IMR-90 (cell line): ENCODE measurements at regions not wholly inside any gene's neighbourhood (a gene's known extent, or its start where the extent isn't known, plus 50 kb on each side); places are given as distances from the start of the nearest gene placed in this dataset.

Experiments used
- ATAC-seq: fragments of 200-7000 bp; cut with Tn5 transposase; 2 replicates; pipeline ENCODE4 v1.9.1; 2020; ENCODE audit warnings: low read depth, mild to moderate bottlenecking, moderate library complexity
- BruUV-seq: library from RNA; stranded (reverse); fragments of 400-500 nt; replicated peaks from 2 replicates; lab custom pipeline; 2021; lab: Mats Ljungman, UMichigan
- CTCF ChIA-PET: fragments of 300-600 bp; formaldehyde crosslinking; extraction: SDS; loops from one replicate; lab custom pipeline; 2021; ENCODE audit warnings: antibody characterized with exemption; lab: Yijun Ruan, JAX
- POLR2A ChIA-PET: fragments of 300-600 bp; sonication (Branson Sonifier 250); formaldehyde crosslinking; loops from one replicate; lab custom pipeline; 2022; ENCODE audit warnings: antibody characterized with exemption; ENCODE audit not compliant: unreplicated experiment; lab: Charles Lee
- DNase-seq: peaks from one replicate; pipeline ENCODE4 v3.0.0; 2013
- H2AFZ ChIP-seq: replicated peaks from 2 replicates; pipeline ENCODE3; 2013; ENCODE audit warnings: low read length, mild to moderate bottlenecking; ENCODE audit not compliant: poor library complexity
- H2AK5ac ChIP-seq: 2 replicates; pipeline ENCODE4 v1.6.1; 2013; ENCODE audit warnings: low read depth, low read length, inconsistent platforms
- H2AK9ac ChIP-seq: replicated peaks from 2 replicates; pipeline ENCODE3; 2013; ENCODE audit warnings: mild to moderate bottlenecking, low read depth, low read length, moderate library complexity; ENCODE audit not compliant: poor library complexity
- H2BK120ac ChIP-seq: 2 replicates; pipeline ENCODE4 v1.6.1; 2013; ENCODE audit warnings: low read depth, low read length, inconsistent platforms
- H2BK15ac ChIP-seq: 3 replicates; pipeline ENCODE4 v1.6.1; 2013; ENCODE audit warnings: low read depth, low read length, inconsistent platforms
- H2BK20ac ChIP-seq: 2 replicates; pipeline ENCODE4 v1.6.1; 2013; ENCODE audit warnings: low read depth, mild to moderate bottlenecking, inconsistent platforms, low read length, moderate library complexity
- H2BK5ac ChIP-seq: 2 replicates; pipeline ENCODE4 v1.6.1; 2013; ENCODE audit warnings: mild to moderate bottlenecking, low read depth, low read length, inconsistent platforms; ENCODE audit not compliant: poor library complexity, severe bottlenecking
- H3K14ac ChIP-seq: replicated peaks from 2 replicates; pipeline ENCODE4 v1.6.1; 2013; ENCODE audit warnings: low read depth, low read length, inconsistent platforms
- H3K18ac ChIP-seq: 2 replicates; pipeline ENCODE4 v1.6.1; 2013; ENCODE audit warnings: low read depth, low read length, control low read depth
- H3K23ac ChIP-seq: 2 replicates; pipeline ENCODE4 v1.6.1; 2013; ENCODE audit warnings: low read depth, low read length, inconsistent platforms
- H3K27ac ChIP-seq: 2 replicates; pipeline ENCODE4 v1.5.1; 2013; ENCODE audit warnings: mild to moderate bottlenecking, control low read depth, low read length; ENCODE audit not compliant: insufficient read depth
- H3K27me3 ChIP-seq: 2 replicates; pipeline ENCODE4 v1.6.1; 2013; ENCODE audit warnings: low read length; ENCODE audit not compliant: control insufficient read depth, insufficient read depth
- H3K36me3 ChIP-seq: 2 replicates; pipeline ENCODE4 v1.6.1; 2013; ENCODE audit warnings: low read length, mixed read lengths; ENCODE audit not compliant: control insufficient read depth, insufficient read depth
- H3K4ac ChIP-seq: 2 replicates; pipeline ENCODE4 v1.6.1; 2013; ENCODE audit warnings: low read depth, low read length, inconsistent platforms
- H3K4me1 ChIP-seq: 2 replicates; pipeline ENCODE4 v1.6.1; 2013; ENCODE audit warnings: low read length, mixed read lengths; ENCODE audit not compliant: control insufficient read depth, insufficient read depth
- H3K4me2 ChIP-seq: 2 replicates; pipeline ENCODE4 v1.6.1; 2013; ENCODE audit warnings: low read depth, mild to moderate bottlenecking, control low read depth, low read length, moderate library complexity
- H3K4me3 ChIP-seq: 2 replicates; pipeline ENCODE4 v1.5.1; 2013; ENCODE audit warnings: low read depth, mild to moderate bottlenecking, control low read depth, low read length, moderate library complexity; ENCODE audit not compliant: insufficient read depth
- H3K56ac ChIP-seq: 2 replicates; pipeline ENCODE4 v1.6.1; 2013; ENCODE audit warnings: low read length, inconsistent platforms; ENCODE audit not compliant: insufficient read depth; ENCODE audit errors: extremely low read depth
- H3K79me1 ChIP-seq, 2 experiments: 2 replicates each; pipeline ENCODE4 v1.6.1; 2013; ENCODE audit warnings: low read length in 2 of 2, inconsistent platforms in 1 of 2, low read depth in 1 of 2
- H3K9ac ChIP-seq: 2 replicates; pipeline ENCODE4 v1.6.1; 2013; ENCODE audit warnings: low read depth, low read length, control low read depth
- H3K9me1 ChIP-seq: 2 replicates; pipeline ENCODE4 v1.6.1; 2013; ENCODE audit warnings: low read length, inconsistent platforms; ENCODE audit not compliant: insufficient read depth
- H3K9me3 ChIP-seq: 2 replicates; pipeline ENCODE4 v1.6.1; 2013; ENCODE audit warnings: low read length; ENCODE audit not compliant: control insufficient read depth, insufficient read depth
- H4K20me1 ChIP-seq: 2 replicates; pipeline ENCODE4 v1.6.1; 2013; ENCODE audit warnings: low read length, inconsistent platforms; ENCODE audit not compliant: insufficient read depth
- H4K5ac ChIP-seq: 2 replicates; pipeline ENCODE4 v1.6.1; 2013; ENCODE audit warnings: mild to moderate bottlenecking, low read depth, low read length, control low read depth
- H4K8ac ChIP-seq, 2 experiments: 2 replicates each; pipeline ENCODE4 v1.6.1; 2013; ENCODE audit warnings: low read depth in 2 of 2, low read length in 2 of 2, control low read depth in 1 of 2, inconsistent platforms in 1 of 2
- H4K91ac ChIP-seq: 2 replicates; pipeline ENCODE4 v1.6.1; 2013; ENCODE audit warnings: low read depth, low read length, inconsistent platforms; ENCODE audit not compliant: insufficient read depth
- CEBPB ChIP-seq: IDR thresholded peaks from 2 replicates; pipeline ENCODE4 v1.6.1; 2012; ENCODE audit warnings: low read depth, low read length, improper control_type of control experiment
- FOS ChIP-seq: fragments of 150-350 bp; IDR thresholded peaks from 2 replicates; pipeline ENCODE4 v1.6.1; 2016; ENCODE audit warnings: low read depth, low read length
- MAFK ChIP-seq: IDR thresholded peaks from 2 replicates; pipeline ENCODE4 v1.6.1; 2012; ENCODE audit warnings: low read depth, low read length, improper control_type of control experiment
- MAZ ChIP-seq: IDR thresholded peaks from 2 replicates; pipeline ENCODE4 v1.6.1; 2012; ENCODE audit warnings: low read depth, mild to moderate bottlenecking, low read length, improper control_type of control experiment, moderate library complexity, borderline replicate concordance
- MXI1 ChIP-seq: IDR thresholded peaks from 2 replicates; pipeline ENCODE4 v1.6.1; 2012; ENCODE audit warnings: low read depth, mild to moderate bottlenecking, low read length, moderate library complexity, borderline replicate concordance
- NFE2L2 ChIP-seq: fragments of 150-350 bp; IDR thresholded peaks from 2 replicates; pipeline ENCODE4 v1.6.1; 2016; ENCODE audit warnings: low read depth, mild to moderate bottlenecking, low read length
- POLR2A ChIP-seq: IDR thresholded peaks from 2 replicates; pipeline ENCODE4 v1.6.1; 2012; ENCODE audit warnings: mild to moderate bottlenecking, low read depth, low read length
- RAD21 ChIP-seq: IDR thresholded peaks from 2 replicates; pipeline ENCODE4 v1.6.1; 2012; ENCODE audit warnings: low read length, improper control_type of control experiment
- RFX5 ChIP-seq: IDR thresholded peaks from 2 replicates; pipeline ENCODE4 v1.8.0; 2012; ENCODE audit warnings: low read depth, mild to moderate bottlenecking, low read length, moderate library complexity
- SMC3 ChIP-seq: fragments of 150-350 bp; IDR thresholded peaks from 2 replicates; pipeline ENCODE4 v1.6.1; 2016; ENCODE audit warnings: low read depth, mild to moderate bottlenecking, antibody characterized with exemption, low read length, moderate library complexity
- WGBS, 2 experiments: methylation state at CpG; one replicate each; pipeline versions ENCODE4 v1.1.5 to v1.1.7; 2013; ENCODE audit warnings: missing lambda C conversion rate in 2 of 2; ENCODE audit not compliant: insufficient read length in 1 of 2; ENCODE audit errors: extremely low coverage in 2 of 2; 5-methylcytosine and 5-hydroxymethylcytosine counted together
- dilution Hi-C: fragments of 300-500 bp; cut with HindIII; formaldehyde crosslinking; loops from one replicate; pipeline ENCODE4 v1.14.3; 2018; ENCODE audit warnings: low sequenced_read_pairs; ENCODE audit not compliant: unreplicated experiment
- in situ Hi-C: fragments of 300-500 bp; cut with MboI; formaldehyde crosslinking; loops from 3 replicates; pipeline ENCODE4 v1.14.3; 2019; ENCODE audit warnings: low sequenced_read_pairs, inconsistent platforms, mixed read lengths
- intact Hi-C: fragments of 100-400 bp; cut with micrococcal nuclease; formaldehyde crosslinking; loops from 2 replicates; pipeline ENCODE4 v1.10.0; 2022
- TF ChIP-seq, protein P1 (sequence below): fragments of 150-350 bp; IDR thresholded peaks from 2 replicates; pipeline ENCODE4 v1.6.1; 2016; ENCODE audit warnings: low read depth, mild to moderate bottlenecking, low read length, moderate library complexity, borderline replicate concordance
- TF ChIP-seq, protein P2 (sequence below): fragments of 150-350 bp; IDR thresholded peaks from 2 replicates; pipeline ENCODE4 v1.6.1; 2017; ENCODE audit warnings: mild to moderate bottlenecking, antibody characterized with exemption, low read length, low read depth

DNA sequence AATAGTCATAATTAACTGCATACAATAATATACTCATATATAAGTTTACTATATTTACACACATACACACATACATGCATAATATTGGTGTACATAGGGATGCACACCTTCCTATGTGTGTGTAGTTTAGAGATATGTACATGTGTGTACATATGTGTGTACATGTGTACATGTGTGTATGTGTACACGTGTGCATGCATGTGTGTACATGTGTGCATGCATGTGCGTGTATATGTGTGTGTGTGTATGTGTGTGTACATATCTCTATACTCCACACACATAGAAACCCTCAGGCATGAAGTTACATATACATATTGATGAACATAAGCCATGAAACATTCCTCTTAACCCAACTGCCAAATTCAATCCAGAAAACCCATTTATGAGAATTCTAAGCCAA is 547.8 kb downstream of the TLR4 start:
- H3K4me1 ChIP-seq = no peaks in the 10 kb centered on the region
- ChIA-PET CTCF (no interaction called here), POLR2A (no interaction called here)
- no peak overlapping the region for H4K91ac ChIP-seq
- TF ChIP-seq RFX5 = no peak
- no peak for TF ChIP-seq CEBPB
- TF ChIP-seq, protein P1, sequence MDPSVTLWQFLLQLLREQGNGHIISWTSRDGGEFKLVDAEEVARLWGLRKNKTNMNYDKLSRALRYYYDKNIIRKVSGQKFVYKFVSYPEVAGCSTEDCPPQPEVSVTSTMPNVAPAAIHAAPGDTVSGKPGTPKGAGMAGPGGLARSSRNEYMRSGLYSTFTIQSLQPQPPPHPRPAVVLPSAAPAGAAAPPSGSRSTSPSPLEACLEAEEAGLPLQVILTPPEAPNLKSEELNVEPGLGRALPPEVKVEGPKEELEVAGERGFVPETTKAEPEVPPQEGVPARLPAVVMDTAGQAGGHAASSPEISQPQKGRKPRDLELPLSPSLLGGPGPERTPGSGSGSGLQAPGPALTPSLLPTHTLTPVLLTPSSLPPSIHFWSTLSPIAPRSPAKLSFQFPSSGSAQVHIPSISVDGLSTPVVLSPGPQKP = no peak
- no peak for TF ChIP-seq NFE2L2
- TF ChIP-seq POLR2A = no peak
- TF ChIP-seq SMC3 = no peak
- TF ChIP-seq RAD21 = no peak
- no peak for TF ChIP-seq MXI1
- TF ChIP-seq, protein P2, sequence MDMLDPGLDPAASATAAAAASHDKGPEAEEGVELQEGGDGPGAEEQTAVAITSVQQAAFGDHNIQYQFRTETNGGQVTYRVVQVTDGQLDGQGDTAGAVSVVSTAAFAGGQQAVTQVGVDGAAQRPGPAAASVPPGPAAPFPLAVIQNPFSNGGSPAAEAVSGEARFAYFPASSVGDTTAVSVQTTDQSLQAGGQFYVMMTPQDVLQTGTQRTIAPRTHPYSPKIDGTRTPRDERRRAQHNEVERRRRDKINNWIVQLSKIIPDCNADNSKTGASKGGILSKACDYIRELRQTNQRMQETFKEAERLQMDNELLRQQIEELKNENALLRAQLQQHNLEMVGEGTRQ = no peak
- TF ChIP-seq MAZ = no peak
- no peak for TF ChIP-seq MAFK
- TF ChIP-seq FOS = no peak
- no peaks in the 10 kb centered on the region for H4K20me1 ChIP-seq
- no peaks in the 10 kb centered on the region for H3K9me1 ChIP-seq
- no peak overlapping the region for H3K4me2 ChIP-seq
- no peak overlapping the region for H4K5ac ChIP-seq
- no peaks in the 10 kb centered on the region for H3K79me1 ChIP-seq
- H3K23ac ChIP-seq = no peak overlapping the region
- H3K56ac ChIP-seq = no peak overlapping the region
- DNase-seq (no peak), ATAC-seq (no peak)
- no peak overlapping the region for H4K8ac ChIP-seq
- H3K18ac ChIP-seq = no peak overlapping the region
- no peak overlapping the region for H2BK120ac ChIP-seq
- no peak overlapping the region for H2BK20ac ChIP-seq
- no peaks in the 10 kb centered on the region; the same call in 1 of the 2 replicates for H3K9me3 ChIP-seq
- intact Hi-C loops = no loop called here
- dilution Hi-C loops = no loop called here
- WGBS, 2 experiments = no CpG with 5 or more reads among the region's 2 CpGs
- H2BK5ac ChIP-seq = no peak overlapping the region
- no peak overlapping the region for H3K4me3 ChIP-seq
- H3K4ac ChIP-seq = no peak overlapping the region
- H3K9ac ChIP-seq = no peak overlapping the region
- no peaks in the 10 kb centered on the region for H3K27me3 ChIP-seq
- H3K36me3 ChIP-seq = no peaks in the 10 kb centered on the region
- in situ Hi-C loops = no loop called here
- no peak overlapping the region for H3K14ac ChIP-seq
- H2BK15ac ChIP-seq = no peak overlapping the region
- H2AK5ac ChIP-seq = no peak overlapping the region
- H2AFZ ChIP-seq = no peak overlapping the region
- BruUV-seq = no TSS peak
- no peak overlapping the region for H2AK9ac ChIP-seq
- H3K27ac ChIP-seq = no peak overlapping the region
